OCI-LY3 (cell line): ENCODE measurements at regions not wholly inside any gene's neighbourhood (a gene's known extent, or its start where the extent isn't known, plus 50 kb on each side); places are given as distances from the start of the nearest gene placed in this dataset.
"Not testable (repeated sequence)": the region's sequence is repeated elsewhere in the genome, so short reads cannot be mapped to it uniquely, and the experiment has no call there.

Experiments
- H2AFZ ChIP-seq: fragments of 200-600, 300-600 bp; shearing (Covaris generic); 2 replicates; pipeline ENCODE4 v1.6.0; 2014; ENCODE audit warnings: antibody characterized with exemption, low read depth, low read length
- H3K27ac ChIP-seq: fragments of 200-600, 300-600 bp; sonication (generic); 2 replicates; pipeline ENCODE4 v1.5.1; 2014; ENCODE audit warnings: mild to moderate bottlenecking, low read length, moderate library complexity, mixed read lengths
- H3K27me3 ChIP-seq: fragments of 200-600, 300-600 bp; sonication (generic); 2 replicates; pipeline ENCODE4 v1.6.1; 2014; ENCODE audit warnings: low read depth, low read length, mixed read lengths
- H3K36me3 ChIP-seq: fragments of 200-600, 300-600 bp; sonication (generic); replicated peaks from 2 replicates; pipeline ENCODE3; 2014; ENCODE audit warnings: low read depth, low read length, mixed read lengths
- H3K4me1 ChIP-seq: fragments of 300-600, 200-600 bp; sonication (generic); 2 replicates; pipeline ENCODE4 v1.6.1; 2014; ENCODE audit warnings: low read length, mixed read lengths
- H3K4me2 ChIP-seq: fragments of 200-600, 300-600 bp; sonication (generic); 2 replicates; pipeline ENCODE4 v1.6.1; 2014; ENCODE audit warnings: low read length, mixed read lengths
- H3K4me3 ChIP-seq: fragments of 300-600, 200-600 bp; sonication (generic); 2 replicates; pipeline ENCODE4 v1.5.1; 2014; ENCODE audit warnings: antibody characterized with exemption, mild to moderate bottlenecking, low read length, moderate library complexity
- H3K79me2 ChIP-seq: fragments of 300-600, 200-600 bp; shearing (Covaris generic); 2 replicates; pipeline ENCODE4 v1.6.1; 2014; ENCODE audit warnings: mild to moderate bottlenecking, low read length, mixed read lengths
- H3K9ac ChIP-seq: fragments of 300-600, 200-600 bp; shearing (Covaris generic); 2 replicates; pipeline ENCODE4 v1.6.0; 2014; ENCODE audit warnings: mild to moderate bottlenecking, low read length, moderate library complexity
- H3K9me3 ChIP-seq: fragments of 200-600, 300-600 bp; shearing (Covaris generic); 2 replicates; pipeline ENCODE4 v1.6.1; 2014; ENCODE audit warnings: low read length, mixed read lengths; ENCODE audit not compliant: insufficient read depth
- H4K20me1 ChIP-seq: fragments of 200-600, 300-600 bp; sonication (generic); 2 replicates; pipeline ENCODE4 v1.6.1; 2016; ENCODE audit warnings: low read length, mixed read lengths; ENCODE audit not compliant: insufficient read depth
- CTCF ChIP-seq: fragments of 200-600, 300-600 bp; sonication (generic); IDR thresholded peaks from 2 replicates; pipeline ENCODE4 v1.5.1; 2014; ENCODE audit warnings: antibody characterized with exemption, low read length, low read depth
- EZH2phosphoT487 ChIP-seq: fragments of 200-600 bp; shearing (Covaris generic); IDR thresholded peaks from 2 replicates; pipeline ENCODE4 v1.6.1; 2018; ENCODE audit warnings: antibody characterized with exemption, mixed run types, low read depth

GRCh38 chr15:47095833-47096232 is 621.5 kb upstream of the SEMA6D start:
- no peak overlapping the region for H3K27ac ChIP-seq
- no peaks in the 10 kb centered on the region for H3K9me3 ChIP-seq
- H4K20me1 ChIP-seq: no peaks in the 10 kb centered on the region
- no peak overlapping the region for H2AFZ ChIP-seq
- H3K4me2 ChIP-seq: no peak overlapping the region
- H3K4me3 ChIP-seq: no peak overlapping the region
- no peaks in the 10 kb centered on the region for H3K79me2 ChIP-seq
- no peaks in the 10 kb centered on the region for H3K4me1 ChIP-seq
- no peaks in the 10 kb centered on the region for H3K36me3 ChIP-seq
- H3K27me3 ChIP-seq: no peaks in the 10 kb centered on the region
- TF ChIP-seq CTCF (no peak), EZH2phosphoT487 (no peak)
- H3K9ac ChIP-seq: no peak overlapping the region

GRCh38 chr15:47098526-47098925 is 618.8 kb upstream of the SEMA6D start:
- H3K27ac ChIP-seq, H4K20me1 ChIP-seq, H3K4me2 ChIP-seq, H2AFZ ChIP-seq, H3K4me3 ChIP-seq, H3K9ac ChIP-seq, H3K36me3 ChIP-seq, H3K9me3 ChIP-seq, H3K27me3 ChIP-seq, H3K79me2 ChIP-seq, H3K4me1 ChIP-seq: not testable (repeated sequence)

- H3K27ac ChIP-seq, H3K4me1 ChIP-seq, H3K9ac ChIP-seq, H2AFZ ChIP-seq, H3K9me3 ChIP-seq, H3K4me2 ChIP-seq, H3K79me2 ChIP-seq, H3K36me3 ChIP-seq, H3K27me3 ChIP-seq, H4K20me1 ChIP-seq, H3K4me3 ChIP-seq: not testable (repeated sequence)
Observed at GRCh38 chr15:47099801-47100200, 617.5 kb upstream of the SEMA6D start.

GRCh38 chr15:47108800-47109199 is 608.5 kb upstream of the SEMA6D start:
- not testable (repeated sequence) for H3K4me1 ChIP-seq, H3K27ac ChIP-seq

GRCh38 chr15:47116698-47117097 is 600.6 kb upstream of the SEMA6D start:
- Histone ChIP-seq H3K27ac (no peak overlapping the region), H2AFZ (no peak overlapping the region), H3K9ac (no peak overlapping the region), H3K36me3 (no peaks in the 10 kb centered on the region), H3K4me1 (no peaks in the 10 kb centered on the region), H3K4me2 (no peak overlapping the region), H3K79me2 (no peaks in the 10 kb centered on the region), H4K20me1 (no peaks in the 10 kb centered on the region), H3K4me3 (no peak overlapping the region), H3K9me3 (no peaks in the 10 kb centered on the region), H3K27me3 (no peaks in the 10 kb centered on the region)
- no peak for TF ChIP-seq EZH2phosphoT487
- no peak for TF ChIP-seq CTCF

More at GRCh38 chr15:47108800-47109199, 608.5 kb upstream of the SEMA6D start:
- not testable (repeated sequence) for H3K27me3 ChIP-seq, H4K20me1 ChIP-seq, H3K9me3 ChIP-seq, H3K9ac ChIP-seq, H2AFZ ChIP-seq, H3K36me3 ChIP-seq, H3K79me2 ChIP-seq, H3K4me3 ChIP-seq, H3K4me2 ChIP-seq

- TF ChIP-seq CTCF (no peak), EZH2phosphoT487 (no peak)
- H3K79me2 ChIP-seq: no peaks in the 10 kb centered on the region
- no peaks in the 10 kb centered on the region for H3K9me3 ChIP-seq
- H2AFZ ChIP-seq: no peak overlapping the region
- no peaks in the 10 kb centered on the region for H3K27me3 ChIP-seq
- H3K4me2 ChIP-seq: no peak overlapping the region
- H3K36me3 ChIP-seq: no peaks in the 10 kb centered on the region
- no peaks in the 10 kb centered on the region for H4K20me1 ChIP-seq
- no peak overlapping the region for H3K4me3 ChIP-seq
- no peak overlapping the region for H3K27ac ChIP-seq
- H3K9ac ChIP-seq: no peak overlapping the region
- no peaks in the 10 kb centered on the region for H3K4me1 ChIP-seq
Observed at GRCh38 chr15:47119349-47119748, 598.0 kb upstream of the SEMA6D start.
